ENCODE measurements at regions not wholly inside any gene's neighbourhood (a gene's known extent, or its start where the extent isn't known, plus 50 kb on each side); places are given as distances from the start of the nearest gene placed in this dataset.
A peak's percentile ranks its signal among the peaks of the same experiment; 100 is the strongest.

DNA sequence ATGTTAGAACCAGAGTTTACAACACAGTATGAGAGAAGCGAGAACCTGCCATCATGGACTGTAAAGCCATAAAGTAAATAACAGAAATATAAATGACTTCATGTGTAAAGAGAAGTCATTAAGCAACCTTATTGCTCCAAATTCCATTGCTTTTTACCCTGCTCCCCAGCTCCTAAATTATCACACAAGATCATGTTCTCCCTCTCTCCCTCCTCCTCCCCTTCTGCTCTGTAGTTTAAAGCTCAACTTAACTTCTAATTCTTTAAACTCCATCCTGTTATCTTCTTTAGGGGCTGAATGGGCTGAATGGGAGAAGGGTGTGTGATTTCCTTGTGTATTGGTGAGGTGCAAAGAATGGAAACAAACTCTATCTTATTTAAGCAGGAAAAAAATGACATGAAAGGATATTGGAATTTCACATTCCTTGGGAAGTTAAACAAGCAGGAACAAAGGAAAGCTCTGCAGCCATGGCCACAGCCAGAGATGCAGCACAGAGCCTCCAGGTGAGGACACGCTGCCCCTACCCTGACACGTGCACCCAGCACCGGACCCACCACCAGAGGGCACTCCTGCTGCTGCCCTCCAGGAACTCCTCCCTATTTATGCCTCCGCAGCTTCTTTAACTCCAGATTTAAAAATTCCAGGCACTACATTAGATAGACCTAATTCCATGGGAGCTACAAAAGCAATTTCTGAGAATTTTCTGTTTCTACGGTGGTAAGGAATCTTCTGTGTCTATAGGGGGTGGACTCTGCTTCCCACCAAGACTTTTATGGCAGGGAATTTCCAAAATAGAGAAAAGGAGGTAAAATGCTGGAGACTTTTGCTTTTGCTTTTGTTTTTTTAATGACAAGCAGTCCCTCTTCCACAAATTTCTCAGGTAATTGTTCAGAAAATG is 76.9 kb upstream of the ABI3BP start:
- no peaks in the 10 kb centered on the region for H3K36me3 ChIP-seq
- TF ChIP-seq, protein P1, sequence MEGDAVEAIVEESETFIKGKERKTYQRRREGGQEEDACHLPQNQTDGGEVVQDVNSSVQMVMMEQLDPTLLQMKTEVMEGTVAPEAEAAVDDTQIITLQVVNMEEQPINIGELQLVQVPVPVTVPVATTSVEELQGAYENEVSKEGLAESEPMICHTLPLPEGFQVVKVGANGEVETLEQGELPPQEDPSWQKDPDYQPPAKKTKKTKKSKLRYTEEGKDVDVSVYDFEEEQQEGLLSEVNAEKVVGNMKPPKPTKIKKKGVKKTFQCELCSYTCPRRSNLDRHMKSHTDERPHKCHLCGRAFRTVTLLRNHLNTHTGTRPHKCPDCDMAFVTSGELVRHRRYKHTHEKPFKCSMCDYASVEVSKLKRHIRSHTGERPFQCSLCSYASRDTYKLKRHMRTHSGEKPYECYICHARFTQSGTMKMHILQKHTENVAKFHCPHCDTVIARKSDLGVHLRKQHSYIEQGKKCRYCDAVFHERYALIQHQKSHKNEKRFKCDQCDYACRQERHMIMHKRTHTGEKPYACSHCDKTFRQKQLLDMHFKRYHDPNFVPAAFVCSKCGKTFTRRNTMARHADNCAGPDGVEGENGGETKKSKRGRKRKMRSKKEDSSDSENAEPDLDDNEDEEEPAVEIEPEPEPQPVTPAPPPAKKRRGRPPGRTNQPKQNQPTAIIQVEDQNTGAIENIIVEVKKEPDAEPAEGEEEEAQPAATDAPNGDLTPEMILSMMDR (IDR thresholded peaks at IDR 0.05), result peak; percentile 83
- TF ChIP-seq EZH2phosphoT487 (IDR thresholded peaks at IDR 0.05), result no peak
- H3F3A ChIP-seq (ENCODE audit: low read depth), result no peaks in the 10 kb centered on the region
- H3K9me3 ChIP-seq (ENCODE audit: low read depth), result no peaks in the 10 kb centered on the region
- no peaks in the 10 kb centered on the region for H3K27me3 Mint-ChIP-seq (ENCODE audit: insufficient read depth, low read depth)
- H3K4me2 ChIP-seq, result no peak overlapping the region
- no peak overlapping the region for H3K4me3 Mint-ChIP-seq
- H3K36me3 Mint-ChIP-seq, result no peaks in the 10 kb centered on the region
- no peak overlapping the region for H3K27ac Mint-ChIP-seq
- peak overlapping the region; percentile 22 for H2AFZ ChIP-seq (replicated peaks)
- H3K27ac ChIP-seq, result no peak overlapping the region
- peak; percentile 71 for DNase-seq (ENCODE audit: low spot score)
- no peaks in the 10 kb centered on the region for H4K20me1 ChIP-seq (ENCODE audit: low read depth)
- H3K9me3 Mint-ChIP-seq, result no peaks in the 10 kb centered on the region
- H3K4me1 Mint-ChIP-seq, result no peaks in the 10 kb centered on the region
- no peak overlapping the region for H3K4me3 ChIP-seq
- no peak overlapping the region for H3K9ac ChIP-seq
- H3K79me2 ChIP-seq (ENCODE audit: low read depth), result no peaks in the 10 kb centered on the region
- no peaks in the 10 kb centered on the region for H3K4me1 ChIP-seq
- H3K27me3 ChIP-seq, result no peaks in the 10 kb centered on the region

GRCh38 chr3:101068876-101069606 is 75.8 kb upstream of the ABI3BP start:
- Mint-ChIP-seq H3K27me3 (ENCODE audit: insufficient read depth, low read depth) (no peaks in the 10 kb centered on the region), H3K4me1 (no peaks in the 10 kb centered on the region), H3K36me3 (no peaks in the 10 kb centered on the region), H3K27ac (no peak overlapping the region), H3K4me3 (no peak overlapping the region), H3K9me3 (no peaks in the 10 kb centered on the region)
- no peaks in the 10 kb centered on the region for H3K4me1 ChIP-seq
- no peaks in the 10 kb centered on the region for H4K20me1 ChIP-seq (ENCODE audit: low read depth)
- no peaks in the 10 kb centered on the region for H3K27me3 ChIP-seq
- H3K36me3 ChIP-seq, result no peaks in the 10 kb centered on the region
- DNase-seq (ENCODE audit: low spot score), result no peak
- no peaks in the 10 kb centered on the region for H3F3A ChIP-seq (ENCODE audit: low read depth)
- no peak overlapping the region for H3K4me3 ChIP-seq
- no peak overlapping the region for H3K4me2 ChIP-seq
- no peak overlapping the region for H3K9ac ChIP-seq
- TF ChIP-seq, protein P1 (IDR thresholded peaks at IDR 0.05), result no peak
- no peak for TF ChIP-seq EZH2phosphoT487 (IDR thresholded peaks at IDR 0.05)
- no peak for TF ChIP-seq EZH2 (IDR thresholded peaks at IDR 0.05)
- H2AFZ ChIP-seq (replicated peaks), result no peak overlapping the region
- H3K27ac ChIP-seq, result no peak overlapping the region
- no peaks in the 10 kb centered on the region for H3K9me3 ChIP-seq (ENCODE audit: low read depth)
- H3K79me2 ChIP-seq (ENCODE audit: low read depth), result no peaks in the 10 kb centered on the region

DNA sequence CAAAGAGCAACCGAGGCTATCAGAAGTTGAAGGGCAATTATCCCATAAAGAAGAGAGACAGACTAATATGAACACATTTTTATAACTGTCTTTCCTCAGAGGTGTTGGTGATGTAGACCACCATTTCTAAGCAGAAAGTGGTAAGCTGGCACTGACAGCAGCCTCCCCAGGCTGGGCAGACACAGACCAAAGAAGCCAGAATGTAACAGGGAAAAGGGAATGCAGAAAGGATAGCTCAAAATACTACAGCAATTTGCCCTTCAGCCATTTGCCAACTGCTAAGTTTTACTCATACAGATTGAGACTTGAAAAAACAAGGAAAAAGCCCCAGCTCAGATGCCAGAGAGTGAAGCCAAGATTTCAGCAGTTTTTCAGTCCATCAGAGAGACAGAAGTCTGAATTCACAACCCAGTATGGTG is 73.5 kb upstream of the ABI3BP start:
- H2AFZ ChIP-seq (replicated peaks), result no peak overlapping the region

More for the DNA sequence above, 73.5 kb upstream of the ABI3BP start:
- Histone ChIP-seq H3K27me3 (no peaks in the 10 kb centered on the region), H3K4me2 (no peak overlapping the region), H3K36me3 (no peaks in the 10 kb centered on the region), H4K20me1 (ENCODE audit: low read depth) (no peaks in the 10 kb centered on the region), H3F3A (ENCODE audit: low read depth) (no peaks in the 10 kb centered on the region), H3K4me3 (no peak overlapping the region), H3K4me1 (peaks cover 3% of the 10 kb centered on the region), H3K27ac (no peak overlapping the region), H3K79me2 (ENCODE audit: low read depth) (no peaks in the 10 kb centered on the region), H3K9ac (no peak overlapping the region), H3K9me3 (ENCODE audit: low read depth) (no peaks in the 10 kb centered on the region)
- Mint-ChIP-seq H3K36me3 (no peaks in the 10 kb centered on the region), H3K27ac (no peak overlapping the region), H3K9me3 (no peaks in the 10 kb centered on the region), H3K4me1 (no peaks in the 10 kb centered on the region), H3K4me3 (no peak overlapping the region), H3K27me3 (ENCODE audit: insufficient read depth, low read depth) (no peaks in the 10 kb centered on the region)
- TF ChIP-seq, protein P1 (IDR thresholded peaks at IDR 0.05), result no peak
- TF ChIP-seq EZH2phosphoT487 (IDR thresholded peaks at IDR 0.05) (no peak), EZH2 (IDR thresholded peaks at IDR 0.05) (no peak)
- DNase-seq (ENCODE audit: low spot score), result no peak

Measured in neural progenitor cell (in vitro differentiated cells).